K562 (cell line): ENCODE measurements at regions not wholly inside any gene's neighbourhood (a gene's known extent, or its start where the extent isn't known, plus 50 kb on each side); places are given as distances from the start of the nearest gene placed in this dataset.

ENCODE experiments used
- ATAC-seq: fragments of 200-7000 bp; cut with Tn5 transposase; 3 replicates; pipeline ENCODE4 v1.9.1; 2020; ENCODE audit warnings: moderate library complexity
- BruUV-seq: library from RNA; stranded (reverse); fragments of 400-500 nt; replicated peaks from 2 replicates; lab custom pipeline; 2021; lab: Mats Ljungman, UMichigan
- CTCF ChIA-PET: fragments of 300-600 bp; formaldehyde crosslinking; extraction: SDS; loops from one replicate; lab custom pipeline; 2021; ENCODE audit warnings: low intra/inter-chr PET ratio; lab: Yijun Ruan, JAX
- POLR2A ChIA-PET: fragments of 300-600, 350-650 bp; sonication (Branson Sonifier 250); formaldehyde crosslinking; extraction: SDS; loops from one replicate; lab custom pipeline; 2021; ENCODE audit warnings: antibody characterized with exemption, inconsistent platforms; lab: Yijun Ruan, JAX
- DNase-seq, 4 experiments: peaks; one replicate each; pipeline versions ENCODE4 v3.0.0 to v3.0.0-alpha.2; 2011 to 2018; ENCODE audit warnings: low spot score in 3 of 4, mixed read lengths in 3 of 4; ENCODE audit errors: extremely low read depth in 1 of 4
- FAIRE-seq: peaks from 2 replicates; lab custom pipeline; 2011; peaks lifted over from hg19 to GRCh38; lab: Jason Lieb, UNC
- H2AFZ ChIP-seq: 2 replicates; pipeline ENCODE4 v1.6.0; 2011; ENCODE audit warnings: low read depth, low read length, control low read depth, inconsistent platforms
- H3K27ac ChIP-seq: fragments of 200-600 bp; 3 replicates; pipeline ENCODE4 v1.8.0; 2011; ENCODE audit warnings: low read depth, mild to moderate bottlenecking, control low read depth, inconsistent platforms, low read length, moderate library complexity, mixed read lengths; ENCODE audit errors: extremely low read depth
- H3K27me3 ChIP-seq, 2 experiments: fragments of 300-600 bp in 1 of 2; 2 replicates in 1 of 2; 3 replicates in 1 of 2; pipeline versions ENCODE4 v1.6.0 to v1.8.0; 2011; ENCODE audit warnings: inconsistent platforms in 2 of 2, low read length in 2 of 2, mild to moderate bottlenecking in 1 of 2, mixed read lengths in 1 of 2, moderate library complexity in 1 of 2; ENCODE audit not compliant: control insufficient read depth in 2 of 2, insufficient read depth in 2 of 2
- H3K36me3 ChIP-seq: fragments of 300-600 bp; 3 replicates; pipeline ENCODE4 v1.8.0; 2011; ENCODE audit warnings: mild to moderate bottlenecking, low read length, inconsistent platforms; ENCODE audit not compliant: control insufficient read depth, insufficient read depth
- H3K4me1 ChIP-seq, 2 experiments: fragments of 200-600 bp in 1 of 2; replicated peaks in 1 of 2; 2 replicates in 1 of 2; 3 replicates in 1 of 2; pipeline versions ENCODE4 v1.5.1 to v1.8.0; 2011; ENCODE audit warnings: inconsistent platforms in 2 of 2, low read length in 2 of 2, mild to moderate bottlenecking in 1 of 2, mixed read lengths in 1 of 2, moderate library complexity in 1 of 2; ENCODE audit not compliant: control insufficient read depth in 2 of 2, insufficient read depth in 2 of 2
- H3K4me2 ChIP-seq: 2 replicates; pipeline ENCODE4 v1.6.1; 2011; ENCODE audit warnings: low read length, control low read depth, inconsistent platforms, mixed read lengths; ENCODE audit not compliant: insufficient read depth
- H3K4me3 ChIP-seq: fragments of 200-600 bp; sonication (generic), shearing (Covaris generic); 2 replicates; pipeline ENCODE4 v1.5.1; 2016; ENCODE audit warnings: control low read depth, inconsistent platforms
- H3K79me2 ChIP-seq: fragments of 200-600 bp; 3 replicates; pipeline ENCODE4 v1.8.0; 2011; ENCODE audit warnings: low read length, inconsistent platforms; ENCODE audit not compliant: control insufficient read depth, insufficient read depth
- H3K9ac ChIP-seq, 2 experiments: 2 replicates each; pipeline versions ENCODE4 v1.6.0 to v1.6.1; 2011; ENCODE audit warnings: low read depth in 2 of 2, low read length in 2 of 2, control low read depth in 1 of 2, inconsistent platforms in 1 of 2, mild to moderate bottlenecking in 1 of 2, mixed read lengths in 1 of 2; ENCODE audit not compliant: insufficient read depth in 1 of 2
- H3K9me1 ChIP-seq: one replicate; pipeline ENCODE4 v1.6.0; 2011; ENCODE audit warnings: inconsistent platforms, mild to moderate bottlenecking, low read length, moderate library complexity; ENCODE audit not compliant: control insufficient read depth, insufficient read depth
- H3K9me3 ChIP-seq: replicated peaks from 2 replicates; pipeline ENCODE4 v1.5.1; 2011; ENCODE audit warnings: low read depth, low read length, inconsistent platforms; ENCODE audit not compliant: control insufficient read depth, insufficient read depth
- H4K20me1 ChIP-seq: replicated peaks from 2 replicates; pipeline ENCODE4 v1.6.1; 2011; ENCODE audit warnings: low read length, inconsistent platforms, mixed read lengths; ENCODE audit not compliant: control insufficient read depth, insufficient read depth
- NFYB ChIP-seq: IDR thresholded peaks from 2 replicates; pipeline ENCODE4 v1.6.1; 2011; ENCODE audit warnings: mild to moderate bottlenecking, moderate library complexity; ENCODE audit not compliant: insufficient read length; ENCODE audit errors: extremely low read depth
- POU5F1 ChIP-seq: fragments of 150-350 bp; IDR thresholded peaks from 2 replicates; pipeline ENCODE4 v1.6.1; 2014; ENCODE audit warnings: borderline replicate concordance, low read length, low read depth, mild to moderate bottlenecking; ENCODE audit not compliant: partially characterized antibody
- ZKSCAN3 ChIP-seq: fragments of 250-450 bp; sonication (Bioruptor Pico); IDR thresholded peaks from 2 replicates; pipeline ENCODE4 v1.4.0; 2020
- ZNF76 ChIP-seq: fragments of 250-450 bp; sonication (Bioruptor Pico); IDR thresholded peaks from 2 replicates; pipeline ENCODE4 v1.4.0; 2020; ENCODE audit warnings: mild to moderate bottlenecking, moderate library complexity, borderline replicate concordance
- WGBS: fragments of 100-300 bp; shearing (Covaris generic); methylation state at CpG from one replicate; pipeline ENCODE4 v1.1.6; 2016; ENCODE audit warnings: low coverage, mixed read lengths; ENCODE audit not compliant: insufficient coverage; ENCODE audit errors: missing lambda C conversion rate; 5-methylcytosine and 5-hydroxymethylcytosine counted together
- in situ Hi-C: fragments of 300-500 bp; cut with MboI; formaldehyde crosslinking; loops from 4 replicates; pipeline ENCODE4 v1.15.0; 2018; ENCODE audit warnings: inconsistent platforms, mixed read lengths
- intact Hi-C: fragments of 100-400 bp; cut with micrococcal nuclease; formaldehyde crosslinking; loops from 2 replicates; pipeline ENCODE4 v1.14.2; 2022

GRCh38 chr5:2537378-2538145 lies 213.9 kb downstream of the IRX2 start (continued):
- TF ChIP-seq NFYB, result no peak
- TF ChIP-seq, all 486 proteins: peak for 0

- H3K4me2 ChIP-seq, result no peak overlapping the region
- ATAC-seq (no peak), FAIRE-seq (no peak), DNase-seq (no peak)
- peaks cover 15 to 37% of the 10 kb centered on the region in 2 experiments; a peak in 4 of 5 replicates for H3K27me3 ChIP-seq
- H3K27ac ChIP-seq, result no peak overlapping the region
- H3K4me1 ChIP-seq, result no peaks in the 10 kb centered on the region
- no peaks in the 10 kb centered on the region for H3K79me2 ChIP-seq
- H3K4me3 ChIP-seq, result no peak overlapping the region
- TF ChIP-seq POU5F1 (no peak), ZNF76 (CRISPR knock-in tag) (no peak), ZKSCAN3 (no peak)
- H3K9ac ChIP-seq, result no peak overlapping the region
- CTCF ChIA-PET, result no interaction called here
- intact Hi-C loops (no loop called here), in situ Hi-C loops (no loop called here)
- no peaks in the 10 kb centered on the region for H3K36me3 ChIP-seq
- no peaks in the 10 kb centered on the region for H3K9me1 ChIP-seq
- no peaks in the 10 kb centered on the region; the same call in 1 of the 2 replicates for H4K20me1 ChIP-seq
- POLR2A ChIA-PET, result interaction anchor here (0.6 kb wide), 1 partner anchor 404 kb away, joined by 3 read pairs; no protein-coding TSS in a partner anchor
- no TSS peak for BruUV-seq
- no peak overlapping the region for H2AFZ ChIP-seq
- H3K9me3 ChIP-seq, result no peaks in the 10 kb centered on the region
- 1% methylated on average over 19 of the region's 19 CpGs for WGBS
Observed at GRCh38 chr5:2536632-2537377, 214.7 kb downstream of the IRX2 start.
